ENCODE measurements at regions not wholly inside any gene's neighbourhood (a gene's known extent, or its start where the extent isn't known, plus 50 kb on each side); places are given as distances from the start of the nearest gene placed in this dataset.

DNA sequence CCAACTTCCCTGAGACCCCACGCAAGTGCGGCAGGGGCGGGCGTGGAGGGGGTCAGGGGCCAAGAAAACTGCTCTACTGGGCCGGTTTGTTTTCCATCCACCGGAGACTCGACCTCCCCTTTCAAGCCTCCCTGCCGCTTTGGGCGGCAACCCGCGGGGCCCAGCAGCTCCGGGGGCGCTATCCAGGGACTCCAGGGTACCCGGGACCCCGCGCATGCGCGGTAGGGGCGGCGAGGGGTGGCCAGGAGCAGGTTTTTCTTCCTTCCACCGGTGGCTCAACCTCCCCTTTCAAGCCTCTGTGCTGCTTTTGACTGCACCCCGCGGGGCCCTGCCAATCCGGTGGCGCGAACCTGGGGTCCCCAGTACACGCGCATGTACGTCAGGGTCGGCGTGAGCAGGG is 323.5 kb downstream of the ALG10 start:
- no peak for DNase-seq
- intact Hi-C loops (cut with micrococcal nuclease; ENCODE audit: unreplicated experiment), result no loop called here
- Histone ChIP-seq H3K79me2 (ENCODE audit: low read depth) (no peaks in the 10 kb centered on the region), H3K4me2 (peak overlapping the region; percentile 49; the same call in 1 of the 2 replicates), H3K9me3 (ENCODE audit: insufficient read depth, low read depth) (no peaks in the 10 kb centered on the region), H3K27me3 (ENCODE audit: insufficient read depth, low read depth) (peaks cover 79% of the 10 kb centered on the region), H2AFZ (no peak overlapping the region), H4K20me1 (ENCODE audit: insufficient read depth) (no peaks in the 10 kb centered on the region), H3K4me3 (no peak overlapping the region; the same call in 1 of the 2 replicates), H3K4me1 (replicated peaks; ENCODE audit: insufficient read depth) (no peaks in the 10 kb centered on the region), H3K36me3 (ENCODE audit: low read depth) (no peaks in the 10 kb centered on the region), H3K27ac (no peak overlapping the region), H3F3A (ENCODE audit: insufficient read depth, low read depth) (no peaks in the 10 kb centered on the region), H3K9me2 (ENCODE audit: insufficient read depth) (no peaks in the 10 kb centered on the region)
- no TSS peak for BruUV-seq (replicated peaks)
- ChIA-PET POLR2A (ENCODE audit: unreplicated experiment) (no interaction called here), CTCF (no interaction called here)
- no peak for TF ChIP-seq EZH2 (IDR thresholded peaks at IDR 0.05; ENCODE audit: low read depth)
- TF ChIP-seq, protein P1, sequence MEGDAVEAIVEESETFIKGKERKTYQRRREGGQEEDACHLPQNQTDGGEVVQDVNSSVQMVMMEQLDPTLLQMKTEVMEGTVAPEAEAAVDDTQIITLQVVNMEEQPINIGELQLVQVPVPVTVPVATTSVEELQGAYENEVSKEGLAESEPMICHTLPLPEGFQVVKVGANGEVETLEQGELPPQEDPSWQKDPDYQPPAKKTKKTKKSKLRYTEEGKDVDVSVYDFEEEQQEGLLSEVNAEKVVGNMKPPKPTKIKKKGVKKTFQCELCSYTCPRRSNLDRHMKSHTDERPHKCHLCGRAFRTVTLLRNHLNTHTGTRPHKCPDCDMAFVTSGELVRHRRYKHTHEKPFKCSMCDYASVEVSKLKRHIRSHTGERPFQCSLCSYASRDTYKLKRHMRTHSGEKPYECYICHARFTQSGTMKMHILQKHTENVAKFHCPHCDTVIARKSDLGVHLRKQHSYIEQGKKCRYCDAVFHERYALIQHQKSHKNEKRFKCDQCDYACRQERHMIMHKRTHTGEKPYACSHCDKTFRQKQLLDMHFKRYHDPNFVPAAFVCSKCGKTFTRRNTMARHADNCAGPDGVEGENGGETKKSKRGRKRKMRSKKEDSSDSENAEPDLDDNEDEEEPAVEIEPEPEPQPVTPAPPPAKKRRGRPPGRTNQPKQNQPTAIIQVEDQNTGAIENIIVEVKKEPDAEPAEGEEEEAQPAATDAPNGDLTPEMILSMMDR (conservative IDR thresholded peaks at IDR 0.05), result no peak

DNA sequence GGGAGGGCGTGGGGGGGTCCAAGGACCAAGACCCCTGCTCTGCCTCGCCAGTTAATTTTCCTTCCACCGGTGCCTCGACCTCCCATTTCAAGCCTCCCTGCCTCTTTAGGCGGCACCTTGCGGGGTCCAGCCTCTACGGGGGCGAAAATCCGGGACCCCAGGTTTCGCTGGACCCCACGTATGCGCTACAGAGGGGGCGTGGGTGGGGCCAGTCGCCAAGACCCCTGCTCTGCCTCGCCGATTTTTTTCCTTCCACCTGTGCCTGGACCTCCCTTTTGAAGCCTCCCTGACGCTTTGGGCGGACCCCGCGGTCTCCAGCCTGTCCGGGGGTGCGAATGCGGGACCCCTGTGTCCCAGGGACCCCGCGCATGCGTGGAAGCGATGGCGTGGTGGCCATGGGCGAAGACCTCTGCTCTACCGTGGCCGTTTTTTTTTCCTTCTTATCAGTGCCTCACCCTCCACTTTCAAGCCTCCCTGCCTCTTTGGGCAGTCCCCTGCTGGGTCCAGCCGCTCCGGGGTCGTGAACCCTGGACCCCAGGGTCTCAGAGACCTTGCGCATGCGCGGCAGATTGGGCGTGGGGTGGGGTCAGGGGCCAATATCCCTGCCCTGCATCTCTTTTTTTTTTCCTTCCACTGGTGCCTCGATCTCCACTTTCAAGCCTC is 324.2 kb downstream of the ALG10 start:
- CTCF ChIA-PET, result no interaction called here
- Histone ChIP-seq H3K79me2 (ENCODE audit: low read depth) (no peaks in the 10 kb centered on the region), H3K9me2 (ENCODE audit: insufficient read depth) (no peaks in the 10 kb centered on the region), H3K9me3 (ENCODE audit: insufficient read depth, low read depth) (no peaks in the 10 kb centered on the region), H3K4me3 (no peak overlapping the region; the same call in 1 of the 2 replicates), H3K36me3 (ENCODE audit: low read depth) (no peaks in the 10 kb centered on the region), H3K4me1 (replicated peaks; ENCODE audit: insufficient read depth) (no peaks in the 10 kb centered on the region), H3K27me3 (ENCODE audit: insufficient read depth, low read depth) (peaks cover 72% of the 10 kb centered on the region), H3F3A (ENCODE audit: insufficient read depth, low read depth) (no peaks in the 10 kb centered on the region), H2AFZ (no peak overlapping the region), H4K20me1 (ENCODE audit: insufficient read depth) (no peaks in the 10 kb centered on the region), H3K4me2 (peak overlapping the region; percentile 49), H3K27ac (no peak overlapping the region)
- POLR2A ChIA-PET (ENCODE audit: unreplicated experiment), result no interaction called here
- TF ChIP-seq, protein P1 (conservative IDR thresholded peaks at IDR 0.05), result no peak
- TF ChIP-seq EZH2 (IDR thresholded peaks at IDR 0.05; ENCODE audit: low read depth), result no peak
- DNase-seq, result no peak
- BruUV-seq (replicated peaks), result no TSS peak
- intact Hi-C loops (cut with micrococcal nuclease; ENCODE audit: unreplicated experiment), result no loop called here

DNA sequence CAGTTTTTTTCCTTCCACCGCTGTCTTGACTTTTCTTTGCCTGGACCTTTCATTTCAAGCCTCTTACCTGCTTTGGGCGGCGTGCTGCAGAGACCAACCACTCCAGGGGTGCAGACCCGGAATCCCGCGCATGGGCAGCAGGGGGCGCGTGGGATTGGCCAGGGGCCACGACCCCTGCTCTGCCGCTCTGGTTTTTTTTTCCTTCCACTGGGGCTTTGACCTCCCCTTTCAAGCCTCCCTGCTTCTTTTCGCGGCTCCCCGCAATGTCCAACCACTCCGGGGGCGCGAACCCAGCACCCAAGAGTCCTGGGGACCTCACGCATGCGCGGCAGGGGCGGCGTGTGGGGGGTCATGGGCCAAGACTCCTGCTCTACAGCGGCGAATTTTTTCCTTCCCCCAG is 325.1 kb downstream of the ALG10 start:
- POLR2A ChIA-PET (ENCODE audit: unreplicated experiment), result no interaction called here
- Histone ChIP-seq H4K20me1 (ENCODE audit: insufficient read depth) (no peaks in the 10 kb centered on the region), H3K27ac (no peak overlapping the region), H3K27me3 (ENCODE audit: insufficient read depth, low read depth) (peaks cover 72% of the 10 kb centered on the region), H3K79me2 (ENCODE audit: low read depth) (no peaks in the 10 kb centered on the region), H2AFZ (no peak overlapping the region), H3K9me2 (ENCODE audit: insufficient read depth) (no peaks in the 10 kb centered on the region), H3K4me3 (no peak overlapping the region), H3F3A (ENCODE audit: insufficient read depth, low read depth) (no peaks in the 10 kb centered on the region), H3K4me1 (replicated peaks; ENCODE audit: insufficient read depth) (no peaks in the 10 kb centered on the region), H3K36me3 (ENCODE audit: low read depth) (no peaks in the 10 kb centered on the region), H3K9me3 (ENCODE audit: insufficient read depth, low read depth) (no peaks in the 10 kb centered on the region), H3K4me2 (peak overlapping the region; percentile 49; the same call in 1 of the 2 replicates)
- CTCF ChIA-PET, result no interaction called here
- intact Hi-C loops (cut with micrococcal nuclease; ENCODE audit: unreplicated experiment), result no loop called here
- TF ChIP-seq, protein P1 (conservative IDR thresholded peaks at IDR 0.05), result peak; percentile 69
- TF ChIP-seq EZH2 (IDR thresholded peaks at IDR 0.05; ENCODE audit: low read depth), result no peak
- DNase-seq, result peak; percentile 44 to 51
- BruUV-seq (replicated peaks), result no TSS peak
